PC-9 (cell line): ENCODE measurements at regions not wholly inside any gene's neighbourhood (a gene's known extent, or its start where the extent isn't known, plus 50 kb on each side); places are given as distances from the start of the nearest gene placed in this dataset.

Experiments
- EZH2 ChIP-seq: fragments of 200-600 bp; sonication (generic); IDR thresholded peaks from 2 replicates; pipeline ENCODE4 v1.8.0; 2017; ENCODE audit warnings: antibody characterized with exemption, low read depth
- TF ChIP-seq, protein P1 (sequence below): fragments of 200-600 bp; sonication (generic); conservative IDR thresholded peaks from 2 replicates; pipeline ENCODE4 v1.6.1; 2017; ENCODE audit warnings: mixed run types, antibody characterized with exemption, mild to moderate bottlenecking, moderate library complexity

DNA sequence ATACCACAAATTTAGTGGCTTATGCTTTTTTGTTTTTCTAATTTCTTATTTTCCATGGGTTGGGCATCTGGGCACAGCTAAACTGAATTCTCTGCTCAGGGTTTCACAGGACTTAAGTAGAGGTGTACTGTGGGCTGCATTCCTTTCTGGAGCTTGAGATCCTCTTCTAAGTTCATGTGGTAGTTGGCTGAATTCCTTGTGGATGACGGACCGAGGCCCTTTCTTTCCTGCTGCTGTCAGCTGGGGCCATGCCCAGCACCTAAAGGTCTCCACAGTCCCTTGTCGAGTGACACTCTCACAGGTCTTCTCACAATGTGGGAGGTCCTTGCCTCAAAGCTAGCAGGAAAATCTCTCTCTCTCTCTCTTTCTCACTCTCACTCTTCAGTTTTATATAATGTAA is 433.5 kb upstream of the LRATD1 start:
- TF ChIP-seq, protein P1, sequence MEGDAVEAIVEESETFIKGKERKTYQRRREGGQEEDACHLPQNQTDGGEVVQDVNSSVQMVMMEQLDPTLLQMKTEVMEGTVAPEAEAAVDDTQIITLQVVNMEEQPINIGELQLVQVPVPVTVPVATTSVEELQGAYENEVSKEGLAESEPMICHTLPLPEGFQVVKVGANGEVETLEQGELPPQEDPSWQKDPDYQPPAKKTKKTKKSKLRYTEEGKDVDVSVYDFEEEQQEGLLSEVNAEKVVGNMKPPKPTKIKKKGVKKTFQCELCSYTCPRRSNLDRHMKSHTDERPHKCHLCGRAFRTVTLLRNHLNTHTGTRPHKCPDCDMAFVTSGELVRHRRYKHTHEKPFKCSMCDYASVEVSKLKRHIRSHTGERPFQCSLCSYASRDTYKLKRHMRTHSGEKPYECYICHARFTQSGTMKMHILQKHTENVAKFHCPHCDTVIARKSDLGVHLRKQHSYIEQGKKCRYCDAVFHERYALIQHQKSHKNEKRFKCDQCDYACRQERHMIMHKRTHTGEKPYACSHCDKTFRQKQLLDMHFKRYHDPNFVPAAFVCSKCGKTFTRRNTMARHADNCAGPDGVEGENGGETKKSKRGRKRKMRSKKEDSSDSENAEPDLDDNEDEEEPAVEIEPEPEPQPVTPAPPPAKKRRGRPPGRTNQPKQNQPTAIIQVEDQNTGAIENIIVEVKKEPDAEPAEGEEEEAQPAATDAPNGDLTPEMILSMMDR: no peak
- TF ChIP-seq EZH2: no peak
